MM.1S (cell line): ENCODE measurements at regions not wholly inside any gene's neighbourhood (a gene's known extent, or its start where the extent isn't known, plus 50 kb on each side); places are given as distances from the start of the nearest gene placed in this dataset.

Experiments
- DNase-seq: peaks from one replicate; pipeline ENCODE4 v3.0.0-alpha.2; 2015
- H2AFZ ChIP-seq: fragments of 300-600 bp; sonication (generic); 2 replicates; pipeline ENCODE4 v1.6.0; 2016; ENCODE audit warnings: antibody characterized with exemption, low read length
- H3F3A ChIP-seq: fragments of 300-600 bp; sonication (generic); 2 replicates; pipeline ENCODE4 v1.6.1; 2016; ENCODE audit warnings: mild to moderate bottlenecking, antibody characterized with exemption, low read length, moderate library complexity, mixed read lengths; ENCODE audit not compliant: insufficient read depth
- H3K27ac ChIP-seq: fragments of 300-600 bp; sonication (generic); 2 replicates; pipeline ENCODE4 v1.5.1; 2016; ENCODE audit warnings: mild to moderate bottlenecking, low read length
- H3K27me3 ChIP-seq: fragments of 300-600 bp; sonication (generic); replicated peaks from 2 replicates; pipeline ENCODE4 v1.6.0; 2016; ENCODE audit warnings: low read length; ENCODE audit not compliant: insufficient read depth
- H3K36me3 ChIP-seq: fragments of 300-600 bp; sonication (generic); replicated peaks from 2 replicates; pipeline ENCODE4 v1.6.1; 2016; ENCODE audit warnings: mild to moderate bottlenecking, low read length, mixed read lengths; ENCODE audit not compliant: insufficient read depth
- H3K4me1 ChIP-seq: fragments of 300-600 bp; sonication (generic); 2 replicates; pipeline ENCODE4 v1.6.1; 2016; ENCODE audit warnings: low read length, mixed read lengths
- H3K4me2 ChIP-seq: fragments of 300-600 bp; sonication (generic); 2 replicates; pipeline ENCODE4 v1.6.0; 2016; ENCODE audit warnings: low read depth, low read length
- H3K4me3 ChIP-seq: fragments of 300-600 bp; sonication (generic); 2 replicates; pipeline ENCODE4 v1.5.1; 2016; ENCODE audit warnings: low read length, mixed read lengths
- H3K79me2 ChIP-seq: fragments of 300-600 bp; sonication (generic); 2 replicates; pipeline ENCODE4 v1.6.1; 2016; ENCODE audit warnings: mixed run types, low read length, mixed read lengths
- H3K9ac ChIP-seq: fragments of 300-600 bp; sonication (generic); 2 replicates; pipeline ENCODE4 v1.6.1; 2016; ENCODE audit warnings: low read length, mixed read lengths
- H3K9me2 ChIP-seq: fragments of 300-600 bp; sonication (generic); replicated peaks from 2 replicates; pipeline ENCODE4 v1.6.1; 2016; ENCODE audit warnings: mild to moderate bottlenecking, low read length, mixed read lengths; ENCODE audit not compliant: insufficient read depth
- H3K9me3 ChIP-seq: fragments of 300-600 bp; sonication (generic); replicated peaks from 2 replicates; pipeline ENCODE4 v1.6.1; 2016; ENCODE audit warnings: mild to moderate bottlenecking, low read length, mixed read lengths; ENCODE audit not compliant: insufficient read depth
- H4K20me1 ChIP-seq: fragments of 300-600 bp; sonication (generic); 2 replicates; pipeline ENCODE4 v1.6.1; 2016; ENCODE audit warnings: mild to moderate bottlenecking, low read length, moderate library complexity, mixed read lengths; ENCODE audit not compliant: insufficient read depth
- EZH2 ChIP-seq: fragments of 300-600 bp; sonication (generic); optimal IDR thresholded peaks from 2 replicates; pipeline ENCODE3; 2017; ENCODE audit warnings: low read depth, mild to moderate bottlenecking, antibody characterized with exemption, low read length, mixed read lengths
- EZH2phosphoT487 ChIP-seq: fragments of 300-600 bp; sonication (generic); IDR thresholded peaks from 2 replicates; pipeline ENCODE4 v1.6.1; 2018; ENCODE audit warnings: antibody characterized with exemption, low read length
- TF ChIP-seq, protein P1 (sequence below): fragments of 300-600 bp; sonication (generic); IDR thresholded peaks from 2 replicates; pipeline ENCODE4 v1.5.1; 2016; ENCODE audit warnings: antibody characterized with exemption, low read length, mixed read lengths

DNA sequence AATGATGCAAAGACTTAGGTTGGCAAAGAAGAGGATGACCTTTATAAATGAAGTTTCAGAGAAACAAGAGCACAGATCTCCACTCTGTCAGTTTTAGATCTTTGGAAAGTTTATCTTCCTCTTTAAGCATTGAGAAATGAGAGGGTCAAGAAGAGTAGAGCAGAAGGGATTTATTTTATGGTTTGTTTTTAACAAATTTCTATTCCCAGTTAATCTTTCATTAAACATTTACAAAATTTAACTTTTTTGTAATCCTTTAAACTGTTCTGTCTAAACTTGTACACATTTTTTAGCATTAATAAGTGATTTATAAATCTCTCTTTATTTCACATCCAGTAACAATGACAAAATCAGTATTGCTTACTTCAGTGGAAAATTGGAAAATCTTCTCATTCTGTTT, 875.0 kb upstream of the IGFBP7 start:
- no peaks in the 10 kb centered on the region for H3K36me3 ChIP-seq
- DNase-seq = no peak
- no peaks in the 10 kb centered on the region for H3K9me2 ChIP-seq
- TF ChIP-seq EZH2phosphoT487 (no peak), EZH2 (no peak)
- TF ChIP-seq, protein P1, sequence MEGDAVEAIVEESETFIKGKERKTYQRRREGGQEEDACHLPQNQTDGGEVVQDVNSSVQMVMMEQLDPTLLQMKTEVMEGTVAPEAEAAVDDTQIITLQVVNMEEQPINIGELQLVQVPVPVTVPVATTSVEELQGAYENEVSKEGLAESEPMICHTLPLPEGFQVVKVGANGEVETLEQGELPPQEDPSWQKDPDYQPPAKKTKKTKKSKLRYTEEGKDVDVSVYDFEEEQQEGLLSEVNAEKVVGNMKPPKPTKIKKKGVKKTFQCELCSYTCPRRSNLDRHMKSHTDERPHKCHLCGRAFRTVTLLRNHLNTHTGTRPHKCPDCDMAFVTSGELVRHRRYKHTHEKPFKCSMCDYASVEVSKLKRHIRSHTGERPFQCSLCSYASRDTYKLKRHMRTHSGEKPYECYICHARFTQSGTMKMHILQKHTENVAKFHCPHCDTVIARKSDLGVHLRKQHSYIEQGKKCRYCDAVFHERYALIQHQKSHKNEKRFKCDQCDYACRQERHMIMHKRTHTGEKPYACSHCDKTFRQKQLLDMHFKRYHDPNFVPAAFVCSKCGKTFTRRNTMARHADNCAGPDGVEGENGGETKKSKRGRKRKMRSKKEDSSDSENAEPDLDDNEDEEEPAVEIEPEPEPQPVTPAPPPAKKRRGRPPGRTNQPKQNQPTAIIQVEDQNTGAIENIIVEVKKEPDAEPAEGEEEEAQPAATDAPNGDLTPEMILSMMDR = no peak
- no peaks in the 10 kb centered on the region for H4K20me1 ChIP-seq
- H3K4me1 ChIP-seq = no peaks in the 10 kb centered on the region
- H2AFZ ChIP-seq = no peak overlapping the region
- no peaks in the 10 kb centered on the region for H3K27me3 ChIP-seq
- H3K27ac ChIP-seq = no peak overlapping the region
- H3K79me2 ChIP-seq = no peaks in the 10 kb centered on the region
- H3K4me2 ChIP-seq = no peak overlapping the region
- H3K9me3 ChIP-seq = no peaks in the 10 kb centered on the region
- no peak overlapping the region for H3K9ac ChIP-seq
- H3F3A ChIP-seq = no peaks in the 10 kb centered on the region
- no peak overlapping the region for H3K4me3 ChIP-seq

DNA sequence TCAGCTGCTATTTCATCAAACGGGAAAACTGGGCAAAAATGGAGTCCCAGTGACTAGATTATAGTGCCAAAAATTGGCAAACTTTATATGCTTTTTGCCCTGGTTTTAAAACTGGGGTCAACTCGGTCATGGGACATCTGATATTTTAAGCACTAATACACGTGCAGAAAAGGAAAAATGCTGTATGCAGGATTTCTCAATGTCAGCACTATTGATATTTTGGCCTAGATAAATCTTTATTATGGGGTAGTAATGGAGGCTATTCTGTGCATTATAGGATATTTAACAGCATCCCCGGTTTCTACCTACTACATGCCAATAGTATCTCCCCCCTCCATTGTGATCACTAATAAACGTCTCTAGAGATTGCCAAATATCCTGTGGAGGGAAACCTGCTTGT, 870.9 kb upstream of the IGFBP7 start:
- Histone ChIP-seq H3K9me2 (no peaks in the 10 kb centered on the region), H3K27me3 (no peaks in the 10 kb centered on the region), H3K36me3 (no peaks in the 10 kb centered on the region), H3K4me2 (no peak overlapping the region), H4K20me1 (no peaks in the 10 kb centered on the region), H3K9ac (no peak overlapping the region), H3K9me3 (no peaks in the 10 kb centered on the region), H3K79me2 (no peaks in the 10 kb centered on the region), H3F3A (no peaks in the 10 kb centered on the region), H3K4me1 (no peaks in the 10 kb centered on the region), H3K4me3 (no peak overlapping the region), H2AFZ (no peak overlapping the region), H3K27ac (no peak overlapping the region)
- DNase-seq = no peak
- no peak for TF ChIP-seq EZH2
- TF ChIP-seq EZH2phosphoT487 = no peak
- TF ChIP-seq, protein P1 = no peak

- Histone ChIP-seq H3K4me1 (no peaks in the 10 kb centered on the region), H3K9me3 (no peaks in the 10 kb centered on the region), H3K27ac (no peak overlapping the region), H3F3A (no peaks in the 10 kb centered on the region), H2AFZ (no peak overlapping the region), H3K79me2 (no peaks in the 10 kb centered on the region), H3K36me3 (no peaks in the 10 kb centered on the region), H3K4me3 (no peak overlapping the region), H4K20me1 (no peaks in the 10 kb centered on the region), H3K9me2 (no peaks in the 10 kb centered on the region), H3K27me3 (no peaks in the 10 kb centered on the region), H3K9ac (no peak overlapping the region), H3K4me2 (no peak overlapping the region)
- no peak for TF ChIP-seq EZH2
- TF ChIP-seq, protein P1 = no peak
- TF ChIP-seq EZH2phosphoT487 = no peak
- DNase-seq = no peak
Observed at GRCh38 chr4:57974821-57975220, 864.6 kb upstream of the IGFBP7 start.
